ENCODE measurements at regions not wholly inside any gene's neighbourhood (a gene's known extent, or its start where the extent isn't known, plus 50 kb on each side); places are given as distances from the start of the nearest gene placed in this dataset.

DNA sequence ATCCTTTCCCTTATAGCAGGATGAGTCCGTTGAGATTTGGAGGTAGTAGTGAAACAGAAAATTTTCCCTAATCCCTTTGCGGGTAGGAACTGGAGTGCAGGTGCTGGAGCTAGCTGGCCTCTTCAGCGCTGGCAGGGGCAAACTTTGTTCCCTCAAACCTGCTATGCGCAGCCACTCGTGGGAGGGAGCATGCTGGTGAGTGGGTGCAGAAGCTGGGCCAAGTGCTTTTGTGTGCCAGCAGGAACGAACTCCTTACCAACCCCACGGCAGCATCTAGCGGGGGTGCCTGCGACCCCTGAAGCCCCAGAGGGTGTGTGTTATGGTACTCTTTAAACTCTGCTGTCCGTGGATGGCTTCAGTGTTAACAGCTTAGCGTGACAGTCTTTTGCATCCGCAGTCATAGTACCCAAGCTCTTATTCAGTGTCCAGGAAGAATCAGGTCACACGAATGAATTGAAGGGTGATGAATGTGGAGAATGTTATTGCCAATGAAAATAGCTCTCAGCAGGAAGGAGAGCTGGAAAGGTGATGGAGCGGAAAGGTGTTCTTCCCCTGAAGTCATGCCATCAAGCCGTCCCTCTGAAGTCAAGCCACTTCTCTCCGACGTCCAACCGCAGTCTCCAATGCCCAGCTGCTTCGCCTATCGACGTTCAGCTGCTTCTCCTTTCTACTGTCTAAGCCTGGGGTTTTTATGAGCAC lies 1445.1 kb upstream of the CDH9 start:
- no TSS peak for BruUV-seq (replicated peaks)
- DNase-seq (ENCODE audit: low read depth, low spot score): no peak
- H3K4me2 ChIP-seq (ENCODE audit: insufficient read depth, low read length): no peak overlapping the region
- H3K9me1 ChIP-seq (replicated peaks; ENCODE audit: control insufficient read depth, extremely low read depth, insufficient read depth, low read length): no peaks in the 10 kb centered on the region
- TF ChIP-seq, protein P1, sequence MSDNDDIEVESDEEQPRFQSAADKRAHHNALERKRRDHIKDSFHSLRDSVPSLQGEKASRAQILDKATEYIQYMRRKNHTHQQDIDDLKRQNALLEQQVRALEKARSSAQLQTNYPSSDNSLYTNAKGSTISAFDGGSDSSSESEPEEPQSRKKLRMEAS (IDR thresholded peaks at IDR 0.05; ENCODE audit: insufficient read depth, insufficient read length): no peak
- TF ChIP-seq POLR2AphosphoS5 (IDR thresholded peaks at IDR 0.05; ENCODE audit: insufficient read depth, low read depth, low read length): no peak
- no peak for TF ChIP-seq JUN (IDR thresholded peaks at IDR 0.05; ENCODE audit: borderline replicate concordance, insufficient read depth, insufficient read length, low read depth)
- TF ChIP-seq POLR2A (IDR thresholded peaks at IDR 0.05; ENCODE audit: low read depth, low read length): no peak
- no peak for TF ChIP-seq MYC (IDR thresholded peaks at IDR 0.05; ENCODE audit: low read depth, low read length)
- no peak for TF ChIP-seq FOS (IDR thresholded peaks at IDR 0.05; ENCODE audit: borderline replicate concordance, insufficient read depth, low read length)
- TF ChIP-seq GATA2 (IDR thresholded peaks at IDR 0.05; ENCODE audit: insufficient read depth, insufficient read length, low read depth, low read length): no peak
- TF ChIP-seq, protein P2, sequence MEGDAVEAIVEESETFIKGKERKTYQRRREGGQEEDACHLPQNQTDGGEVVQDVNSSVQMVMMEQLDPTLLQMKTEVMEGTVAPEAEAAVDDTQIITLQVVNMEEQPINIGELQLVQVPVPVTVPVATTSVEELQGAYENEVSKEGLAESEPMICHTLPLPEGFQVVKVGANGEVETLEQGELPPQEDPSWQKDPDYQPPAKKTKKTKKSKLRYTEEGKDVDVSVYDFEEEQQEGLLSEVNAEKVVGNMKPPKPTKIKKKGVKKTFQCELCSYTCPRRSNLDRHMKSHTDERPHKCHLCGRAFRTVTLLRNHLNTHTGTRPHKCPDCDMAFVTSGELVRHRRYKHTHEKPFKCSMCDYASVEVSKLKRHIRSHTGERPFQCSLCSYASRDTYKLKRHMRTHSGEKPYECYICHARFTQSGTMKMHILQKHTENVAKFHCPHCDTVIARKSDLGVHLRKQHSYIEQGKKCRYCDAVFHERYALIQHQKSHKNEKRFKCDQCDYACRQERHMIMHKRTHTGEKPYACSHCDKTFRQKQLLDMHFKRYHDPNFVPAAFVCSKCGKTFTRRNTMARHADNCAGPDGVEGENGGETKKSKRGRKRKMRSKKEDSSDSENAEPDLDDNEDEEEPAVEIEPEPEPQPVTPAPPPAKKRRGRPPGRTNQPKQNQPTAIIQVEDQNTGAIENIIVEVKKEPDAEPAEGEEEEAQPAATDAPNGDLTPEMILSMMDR (IDR thresholded peaks at IDR 0.05; ENCODE audit: extremely low read depth in 1 of 2, insufficient read depth in 1 of 2, low read depth in 1 of 2, low read length in 2 of 2): no peak
- no peak for TF ChIP-seq EZH2 (IDR thresholded peaks at IDR 0.05; ENCODE audit: borderline replicate concordance, low read depth, low read length, severe bottlenecking)
- H3K9ac ChIP-seq (replicated peaks; ENCODE audit: extremely low read depth, insufficient read depth, low read length): no peak overlapping the region
- CTCF ChIA-PET: no interaction called here
- H3K4me3 ChIP-seq (replicated peaks in 1 of 3; ENCODE audit: insufficient read depth in 1 of 3, low read depth in 1 of 3, low read length in 3 of 3): no peak overlapping the region
- no peaks in the 10 kb centered on the region for H3K79me2 ChIP-seq (ENCODE audit: control insufficient read depth, insufficient read depth, low read length)
- no peak for FAIRE-seq
- H3K9me3 ChIP-seq (replicated peaks; ENCODE audit: control insufficient read depth, insufficient read depth, low read length): no peaks in the 10 kb centered on the region
- H3K4me1 ChIP-seq (ENCODE audit: control insufficient read depth, extremely low read depth, insufficient read depth, low read length): no peaks in the 10 kb centered on the region
- H3K27ac ChIP-seq (ENCODE audit: insufficient read depth, low read depth, low read length): no peak overlapping the region
- no peak overlapping the region for H2AFZ ChIP-seq (ENCODE audit: low read depth, low read length)
- dilution Hi-C loops (cut with MboI; ENCODE audit: extremely low pct_ligation_motif_present, low sequenced_read_pairs): no loop called here
- no peaks in the 10 kb centered on the region for H3K27me3 ChIP-seq (ENCODE audit: control insufficient read depth in 2 of 2, insufficient read depth in 2 of 2, low read length in 2 of 2)
- intact Hi-C loops (cut with micrococcal nuclease): no loop called here
- H4K20me1 ChIP-seq (replicated peaks; ENCODE audit: control insufficient read depth, extremely low read depth, insufficient read depth, low read length): no peaks in the 10 kb centered on the region
- POLR2A ChIA-PET: no interaction called here
- no peaks in the 10 kb centered on the region for H3K36me3 ChIP-seq (ENCODE audit: control insufficient read depth in 2 of 2, extremely low read depth in 1 of 2, insufficient read depth in 2 of 2, low read length in 2 of 2)

Measured in endothelial cell of umbilical vein (primary cell).